Loucy (cell line): ENCODE measurements at regions not wholly inside any gene's neighbourhood (a gene's known extent, or its start where the extent isn't known, plus 50 kb on each side); places are given as distances from the start of the nearest gene placed in this dataset.

Experiments
- H2AFZ ChIP-seq: fragments of 200-600 bp; sonication (generic); 2 replicates; pipeline ENCODE4 v1.6.0; 2016; ENCODE audit warnings: antibody characterized with exemption, mild to moderate bottlenecking, low read length, moderate library complexity
- H3F3A ChIP-seq: fragments of 200-600 bp; 2 replicates; pipeline ENCODE4 v1.6.0; 2016; ENCODE audit warnings: antibody characterized with exemption, low read depth, mild to moderate bottlenecking
- H3K27me3 ChIP-seq: fragments of 200-600 bp; sonication (generic); 2 replicates; pipeline ENCODE4 v1.6.1; 2014; ENCODE audit warnings: low read length, mild to moderate bottlenecking; ENCODE audit not compliant: insufficient read depth, poor library complexity, severe bottlenecking
- H3K36me3 ChIP-seq: fragments of 200-600 bp; sonication (generic); 2 replicates; pipeline ENCODE4 v1.6.1; 2016; ENCODE audit warnings: low read length; ENCODE audit not compliant: insufficient read depth
- H3K4me1 ChIP-seq: fragments of 200-600 bp; sonication (generic); 2 replicates; pipeline ENCODE4 v1.5.1; 2014; ENCODE audit warnings: low read length, mild to moderate bottlenecking; ENCODE audit not compliant: insufficient read depth, poor library complexity, severe bottlenecking
- H3K4me2 ChIP-seq: fragments of 200-600 bp; sonication (generic); 2 replicates; pipeline ENCODE4 v1.6.0; 2014; ENCODE audit warnings: antibody characterized with exemption, low read length, low read depth, mild to moderate bottlenecking; ENCODE audit not compliant: poor library complexity, severe bottlenecking
- H3K4me3 ChIP-seq: fragments of 200-600 bp; sonication (generic); 2 replicates; pipeline ENCODE4 v1.5.1; 2014; ENCODE audit warnings: low read length, mild to moderate bottlenecking, mixed read lengths; ENCODE audit not compliant: poor library complexity, severe bottlenecking
- H3K79me2 ChIP-seq: fragments of 200-600 bp; sonication (generic); 2 replicates; pipeline ENCODE4 v1.6.1; 2014; ENCODE audit warnings: low read length; ENCODE audit not compliant: insufficient read depth
- H3K9ac ChIP-seq: fragments of 200-600 bp; sonication (generic); 2 replicates; pipeline ENCODE4 v1.6.0; 2014; ENCODE audit warnings: mild to moderate bottlenecking, low read depth, low read length, moderate library complexity; ENCODE audit not compliant: poor library complexity, severe bottlenecking
- H3K9me2 ChIP-seq: fragments of 200-600 bp; sonication (generic); replicated peaks from 2 replicates; pipeline ENCODE4 v1.6.1; 2016; ENCODE audit warnings: low read depth, low read length, mixed read lengths
- H3K9me3 ChIP-seq: fragments of 200-600 bp; sonication (generic); 2 replicates; pipeline ENCODE4 v1.6.1; 2014; ENCODE audit warnings: mild to moderate bottlenecking, antibody characterized with exemption, low read length, low read depth; ENCODE audit not compliant: insufficient read depth
- H4K20me1 ChIP-seq: fragments of 200-600 bp; sonication (generic); 2 replicates; pipeline ENCODE4 v1.6.0; 2014; ENCODE audit warnings: antibody characterized with exemption, low read length, mild to moderate bottlenecking; ENCODE audit not compliant: insufficient read depth, poor library complexity, severe bottlenecking
- EZH2phosphoT487 ChIP-seq: fragments of 200-600 bp; IDR thresholded peaks from 2 replicates; pipeline ENCODE4 v1.6.1; 2018; ENCODE audit warnings: antibody characterized with exemption, mild to moderate bottlenecking, moderate library complexity, borderline replicate concordance
- TF ChIP-seq, protein P1 (sequence below): fragments of 200-600 bp; sonication (generic); conservative IDR thresholded peaks from 2 replicates; pipeline ENCODE4 v1.5.1; 2014; ENCODE audit warnings: mild to moderate bottlenecking, antibody characterized with exemption, low read length

DNA sequence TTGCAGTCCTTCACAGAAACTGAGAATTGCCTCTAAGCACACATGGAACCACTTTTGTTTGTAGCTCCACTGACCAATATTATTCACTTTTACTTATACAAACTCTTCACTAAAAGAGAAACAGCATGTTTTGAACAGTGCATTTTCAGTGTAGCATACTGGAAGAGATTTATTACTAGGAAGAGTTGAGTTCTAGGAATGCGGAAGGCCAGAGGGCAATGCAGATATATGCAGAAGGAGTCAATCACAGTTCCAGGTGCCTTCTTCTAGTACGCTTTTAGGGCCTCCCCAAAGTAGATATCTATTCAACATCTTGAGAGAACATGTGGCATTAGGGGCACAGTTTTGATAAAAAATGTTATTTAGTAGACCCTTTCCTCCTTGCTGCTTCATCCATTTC lies 1654.0 kb upstream of the ZEB2 start:
- no peaks in the 10 kb centered on the region; the same call in 1 of the 2 replicates for H3K9me2 ChIP-seq
- TF ChIP-seq EZH2phosphoT487: no peak
- TF ChIP-seq, protein P1, sequence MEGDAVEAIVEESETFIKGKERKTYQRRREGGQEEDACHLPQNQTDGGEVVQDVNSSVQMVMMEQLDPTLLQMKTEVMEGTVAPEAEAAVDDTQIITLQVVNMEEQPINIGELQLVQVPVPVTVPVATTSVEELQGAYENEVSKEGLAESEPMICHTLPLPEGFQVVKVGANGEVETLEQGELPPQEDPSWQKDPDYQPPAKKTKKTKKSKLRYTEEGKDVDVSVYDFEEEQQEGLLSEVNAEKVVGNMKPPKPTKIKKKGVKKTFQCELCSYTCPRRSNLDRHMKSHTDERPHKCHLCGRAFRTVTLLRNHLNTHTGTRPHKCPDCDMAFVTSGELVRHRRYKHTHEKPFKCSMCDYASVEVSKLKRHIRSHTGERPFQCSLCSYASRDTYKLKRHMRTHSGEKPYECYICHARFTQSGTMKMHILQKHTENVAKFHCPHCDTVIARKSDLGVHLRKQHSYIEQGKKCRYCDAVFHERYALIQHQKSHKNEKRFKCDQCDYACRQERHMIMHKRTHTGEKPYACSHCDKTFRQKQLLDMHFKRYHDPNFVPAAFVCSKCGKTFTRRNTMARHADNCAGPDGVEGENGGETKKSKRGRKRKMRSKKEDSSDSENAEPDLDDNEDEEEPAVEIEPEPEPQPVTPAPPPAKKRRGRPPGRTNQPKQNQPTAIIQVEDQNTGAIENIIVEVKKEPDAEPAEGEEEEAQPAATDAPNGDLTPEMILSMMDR: no peak
- no peak overlapping the region for H3K4me2 ChIP-seq
- H3K4me1 ChIP-seq: no peaks in the 10 kb centered on the region
- no peaks in the 10 kb centered on the region for H3K36me3 ChIP-seq
- no peaks in the 10 kb centered on the region for H3K9me3 ChIP-seq
- H3K9ac ChIP-seq: no peak overlapping the region
- H3K4me3 ChIP-seq: no peak overlapping the region
- no peaks in the 10 kb centered on the region for H3F3A ChIP-seq
- H2AFZ ChIP-seq: no peak overlapping the region
- no peaks in the 10 kb centered on the region for H3K27me3 ChIP-seq
- H4K20me1 ChIP-seq: no peaks in the 10 kb centered on the region
- H3K79me2 ChIP-seq: no peaks in the 10 kb centered on the region

DNA sequence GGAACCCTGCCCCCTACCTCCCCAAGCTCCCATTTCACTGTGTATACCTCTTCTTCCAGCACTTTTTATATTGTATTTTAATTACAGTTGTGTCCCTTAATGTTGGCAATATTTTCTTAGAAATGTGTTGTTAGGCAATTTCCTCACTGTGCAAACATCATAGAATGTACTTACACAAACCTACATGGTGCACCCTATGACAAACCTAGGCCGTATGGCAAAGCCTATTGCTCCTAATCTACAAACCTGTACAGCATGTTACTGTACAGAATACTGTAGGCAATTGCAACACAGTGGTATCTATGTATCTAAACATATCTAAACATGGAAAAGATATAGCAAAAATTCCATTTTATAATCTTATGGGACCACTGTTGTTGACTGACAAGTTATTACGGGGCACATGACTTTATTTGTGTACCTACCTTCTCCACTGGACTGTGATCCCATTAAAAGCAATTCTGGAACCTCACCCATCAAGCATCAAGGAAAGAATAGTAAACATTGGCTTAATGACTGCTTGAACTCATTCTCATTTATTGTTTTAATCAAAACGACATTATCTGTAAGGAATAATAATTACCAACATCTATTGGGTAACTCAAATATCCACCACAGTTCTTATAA lies 1641.5 kb upstream of the ZEB2 start:
- no peaks in the 10 kb centered on the region for H3K9me2 ChIP-seq
- no peaks in the 10 kb centered on the region for H3K36me3 ChIP-seq
- TF ChIP-seq EZH2phosphoT487: no peak
- TF ChIP-seq, protein P1: no peak
- no peaks in the 10 kb centered on the region for H3K79me2 ChIP-seq
- H3K4me1 ChIP-seq: no peaks in the 10 kb centered on the region
- no peak overlapping the region for H3K9ac ChIP-seq
- H2AFZ ChIP-seq: no peak overlapping the region
- no peaks in the 10 kb centered on the region for H4K20me1 ChIP-seq
- H3K9me3 ChIP-seq: no peaks in the 10 kb centered on the region
- no peak overlapping the region for H3K4me3 ChIP-seq
- H3K27me3 ChIP-seq: no peaks in the 10 kb centered on the region
- no peak overlapping the region for H3K4me2 ChIP-seq
- H3F3A ChIP-seq: no peaks in the 10 kb centered on the region

DNA sequence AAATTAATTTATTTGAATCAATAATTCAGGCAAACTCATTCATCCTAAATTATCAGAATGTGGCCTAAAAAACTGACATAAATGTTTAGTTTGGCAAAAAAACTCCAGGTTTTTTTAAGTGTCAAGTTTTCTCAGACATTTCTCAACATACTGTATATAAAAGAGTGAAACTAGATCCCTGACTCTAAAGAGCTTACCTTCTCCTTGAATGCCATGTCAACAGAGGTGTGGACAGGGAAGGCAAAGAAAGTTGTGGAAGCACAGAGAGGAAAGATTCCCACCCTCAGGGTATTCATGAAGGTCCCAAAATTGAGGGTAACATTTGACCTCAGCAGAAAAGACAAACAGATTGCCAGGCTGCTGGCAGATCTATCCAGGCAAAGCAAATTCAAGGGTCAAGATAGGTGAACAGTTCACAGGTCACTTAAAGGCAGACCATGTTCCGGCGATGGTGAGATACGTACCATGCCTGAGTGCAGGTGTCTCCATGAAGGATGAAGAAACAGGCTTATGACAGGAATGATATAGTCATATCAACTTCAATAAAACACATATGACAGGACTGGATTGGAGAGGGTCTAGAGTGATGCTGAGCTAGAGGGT lies 1638.3 kb upstream of the ZEB2 start:
- Histone ChIP-seq H3K36me3 (no peaks in the 10 kb centered on the region), H3K27me3 (no peaks in the 10 kb centered on the region), H3K4me3 (no peak overlapping the region), H3K9ac (no peak overlapping the region), H3K9me2 (no peaks in the 10 kb centered on the region), H3K79me2 (no peaks in the 10 kb centered on the region), H4K20me1 (no peaks in the 10 kb centered on the region), H3K4me1 (no peaks in the 10 kb centered on the region), H3K9me3 (no peaks in the 10 kb centered on the region), H3F3A (no peaks in the 10 kb centered on the region), H3K4me2 (no peak overlapping the region), H2AFZ (no peak overlapping the region)
- TF ChIP-seq, protein P1: no peak
- TF ChIP-seq EZH2phosphoT487: no peak
